Fibroblast of the aortic adventitia (primary cell): ENCODE measurements at regions not wholly inside any gene's neighbourhood (a gene's known extent, or its start where the extent isn't known, plus 50 kb on each side); places are given as distances from the start of the nearest gene placed in this dataset.

Source experiments
- DNase-seq: peaks from one replicate; pipeline ENCODE4 v3.0.0-alpha.2; 2010; ENCODE audit warnings: low read depth
- H3K4me3 ChIP-seq: 2 replicates; pipeline ENCODE4 v1.5.1; 2011; ENCODE audit warnings: low read depth, mild to moderate bottlenecking, control low read depth, low read length, moderate library complexity
- TF ChIP-seq, protein P1 (sequence below): IDR thresholded peaks from 2 replicates; pipeline ENCODE4 v1.5.1; 2011; ENCODE audit warnings: mild to moderate bottlenecking, low read length, control low read depth, inconsistent platforms; ENCODE audit not compliant: insufficient read depth

DNA sequence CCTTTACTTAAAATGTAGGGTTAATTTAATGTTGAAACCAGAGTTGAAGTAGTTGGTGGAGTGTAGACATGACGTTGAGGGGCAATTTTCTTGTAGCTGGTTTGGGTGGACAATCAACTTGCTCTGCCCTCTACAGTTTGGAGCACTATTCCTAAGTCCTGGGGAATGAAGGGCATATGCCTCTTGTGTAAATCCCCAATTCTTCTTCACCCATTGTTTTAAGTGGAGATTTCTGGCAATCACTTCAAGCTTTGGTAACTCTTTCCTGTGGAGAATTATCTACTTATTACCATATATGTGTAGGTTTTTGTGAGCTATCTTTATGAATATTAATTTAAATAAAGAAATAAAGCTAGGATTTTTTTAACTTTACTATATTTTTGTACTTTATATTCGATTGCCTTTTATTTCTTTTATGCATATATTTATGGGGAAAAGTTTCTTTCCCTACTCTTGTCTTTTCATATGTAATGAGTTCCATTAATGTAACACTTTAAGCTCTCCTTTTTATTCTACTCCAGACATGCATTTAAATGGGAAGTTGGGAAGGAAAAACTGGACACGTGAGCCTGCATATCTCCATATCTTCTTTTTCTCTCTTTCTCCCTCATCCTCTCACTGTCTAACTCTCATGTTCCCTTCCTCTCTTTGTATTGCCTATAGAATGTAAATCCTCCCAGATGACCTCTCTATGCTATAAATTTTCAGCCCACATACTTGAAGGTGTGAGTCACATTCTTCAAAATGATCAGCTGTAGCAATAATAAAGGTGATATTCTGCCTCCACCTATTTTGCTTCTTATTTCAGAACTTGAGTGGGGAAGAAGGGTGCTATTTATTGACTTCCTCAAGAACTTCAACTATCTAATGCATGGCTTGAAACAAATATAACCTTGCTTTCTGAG lies 276.7 kb downstream of the PTPRC start:
- TF ChIP-seq, protein P1, sequence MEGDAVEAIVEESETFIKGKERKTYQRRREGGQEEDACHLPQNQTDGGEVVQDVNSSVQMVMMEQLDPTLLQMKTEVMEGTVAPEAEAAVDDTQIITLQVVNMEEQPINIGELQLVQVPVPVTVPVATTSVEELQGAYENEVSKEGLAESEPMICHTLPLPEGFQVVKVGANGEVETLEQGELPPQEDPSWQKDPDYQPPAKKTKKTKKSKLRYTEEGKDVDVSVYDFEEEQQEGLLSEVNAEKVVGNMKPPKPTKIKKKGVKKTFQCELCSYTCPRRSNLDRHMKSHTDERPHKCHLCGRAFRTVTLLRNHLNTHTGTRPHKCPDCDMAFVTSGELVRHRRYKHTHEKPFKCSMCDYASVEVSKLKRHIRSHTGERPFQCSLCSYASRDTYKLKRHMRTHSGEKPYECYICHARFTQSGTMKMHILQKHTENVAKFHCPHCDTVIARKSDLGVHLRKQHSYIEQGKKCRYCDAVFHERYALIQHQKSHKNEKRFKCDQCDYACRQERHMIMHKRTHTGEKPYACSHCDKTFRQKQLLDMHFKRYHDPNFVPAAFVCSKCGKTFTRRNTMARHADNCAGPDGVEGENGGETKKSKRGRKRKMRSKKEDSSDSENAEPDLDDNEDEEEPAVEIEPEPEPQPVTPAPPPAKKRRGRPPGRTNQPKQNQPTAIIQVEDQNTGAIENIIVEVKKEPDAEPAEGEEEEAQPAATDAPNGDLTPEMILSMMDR, result no peak
- no peak for DNase-seq
- H3K4me3 ChIP-seq, result no peak overlapping the region

DNA sequence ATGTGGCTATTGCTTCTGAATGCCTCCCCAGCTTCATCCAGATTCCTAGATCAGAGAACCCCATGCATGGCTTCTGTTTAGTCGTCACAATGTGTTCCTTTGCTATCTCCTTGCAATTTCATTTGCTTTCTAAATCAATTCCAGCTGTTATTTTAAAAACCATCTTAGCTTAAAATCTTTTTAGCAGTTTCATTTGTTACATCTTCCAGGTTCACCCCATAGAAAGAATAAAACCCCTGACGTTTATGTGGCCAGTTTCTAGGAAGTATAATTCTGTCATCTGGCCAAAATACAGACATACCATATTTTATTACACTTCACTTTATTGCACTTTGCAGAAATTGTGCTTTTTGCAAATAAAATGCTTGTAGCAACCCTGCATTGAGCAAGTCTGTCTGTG lies 278.4 kb downstream of the PTPRC start:
- H3K4me3 ChIP-seq, result no peak overlapping the region
- TF ChIP-seq, protein P1, result no peak
- DNase-seq, result no peak

DNA sequence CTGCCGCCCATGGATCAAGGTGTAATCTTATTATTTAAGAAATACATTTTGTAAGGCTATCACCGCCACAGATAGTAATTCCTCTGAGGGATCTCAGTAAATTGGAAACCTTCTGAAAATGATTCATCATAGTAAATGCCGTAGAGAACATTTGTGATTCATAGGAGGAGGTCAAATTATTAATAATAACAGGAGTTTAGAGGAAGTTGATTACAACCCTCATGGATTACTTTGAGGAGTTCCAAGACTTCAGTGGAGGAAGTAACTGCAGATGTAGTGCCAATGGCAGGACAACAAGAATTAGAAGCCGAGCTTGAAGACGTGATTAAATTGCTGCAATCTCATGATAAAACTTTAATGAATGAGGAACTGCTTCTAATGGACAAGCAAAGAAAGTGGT lies 280.1 kb downstream of the PTPRC start:
- peak; percentile 28 for DNase-seq
- H3K4me3 ChIP-seq, result no peak overlapping the region
- TF ChIP-seq, protein P1, result no peak

GRCh38 chr1:198919667-198920398 lies 281.0 kb downstream of the PTPRC start:
- H3K4me3 ChIP-seq, result no peak overlapping the region
- TF ChIP-seq, protein P1, result no peak
- DNase-seq, result no peak

DNA sequence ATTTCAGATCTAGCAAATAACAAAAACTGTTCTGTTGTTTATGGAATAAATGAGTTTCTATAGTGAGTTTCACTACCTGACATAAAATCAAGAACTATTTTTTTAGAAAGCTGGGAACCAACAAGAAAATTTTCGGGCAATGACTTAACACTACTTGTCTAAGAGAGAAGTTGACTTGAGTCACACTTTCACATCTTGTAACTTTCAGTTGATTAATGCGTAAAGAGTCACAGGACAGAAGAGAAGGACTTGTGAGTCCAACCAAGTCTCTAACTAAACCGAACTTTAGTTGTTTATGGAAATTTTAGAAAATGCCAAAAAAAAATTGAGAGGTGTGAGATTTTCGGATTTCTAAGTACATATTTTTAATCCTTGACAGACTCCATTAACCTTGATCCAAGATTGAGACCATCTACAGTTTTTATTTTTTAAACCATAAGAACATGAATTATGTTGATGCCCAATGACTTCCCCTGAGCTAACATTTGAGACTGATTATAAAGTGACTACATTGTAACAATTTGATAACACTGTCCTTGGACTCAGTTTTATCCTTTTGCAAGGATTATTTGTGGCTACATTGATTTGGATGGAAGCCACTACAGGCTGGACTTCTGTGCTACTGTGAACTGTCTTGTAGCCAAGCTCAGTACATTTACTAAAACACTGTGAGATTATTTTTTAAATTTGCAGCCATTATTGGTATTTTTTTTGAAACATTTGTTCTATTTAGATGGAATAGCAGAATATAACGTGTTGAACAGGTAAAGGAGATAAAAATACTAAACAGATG lies 284.0 kb downstream of the PTPRC start:
- no peak overlapping the region for H3K4me3 ChIP-seq
- DNase-seq, result no peak
- TF ChIP-seq, protein P1, result no peak

DNA sequence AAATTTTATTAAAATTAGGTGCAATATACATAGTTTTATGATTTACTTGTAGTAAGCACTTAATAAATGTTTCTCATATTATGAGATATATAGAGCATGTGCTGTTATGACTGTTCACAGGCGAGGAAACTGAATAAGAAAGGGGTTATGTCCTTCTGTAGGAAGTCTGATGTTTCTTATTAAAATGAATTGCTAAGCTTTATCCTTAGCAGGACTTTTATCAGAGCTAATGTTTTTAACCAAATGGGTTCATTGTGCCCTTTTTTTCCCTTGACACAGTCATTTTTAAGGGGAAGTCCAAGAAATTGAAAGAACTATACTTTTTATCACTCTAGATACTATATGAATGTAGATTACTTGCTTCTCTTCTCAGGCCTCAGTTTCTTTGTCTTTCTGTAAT lies 285.2 kb downstream of the PTPRC start:
- H3K4me3 ChIP-seq, result no peak overlapping the region
- TF ChIP-seq, protein P1, result no peak
- DNase-seq, result no peak
